ELF-1 (cell line): ENCODE measurements at regions not wholly inside any gene's neighbourhood (a gene's known extent, or its start where the extent isn't known, plus 50 kb on each side); places are given as distances from the start of the nearest gene placed in this dataset.
"Not testable (repeated sequence)": the region's sequence is repeated elsewhere in the genome, so short reads cannot be mapped to it uniquely, and the experiment has no call there.

Source experiments
- DNase-seq: peaks from one replicate; pipeline ENCODE4 v3.0.0-alpha.2; 2016; ENCODE audit warnings: low read depth, low spot score

GRCh38 chr4:32931475-32931874 lies 2211.3 kb downstream of the PCDH7 start:
- DNase-seq: no peak

- no peak for DNase-seq
Measured at GRCh38 chr4:32932156-32932555, 2212.0 kb downstream of the PCDH7 start.

DNA sequence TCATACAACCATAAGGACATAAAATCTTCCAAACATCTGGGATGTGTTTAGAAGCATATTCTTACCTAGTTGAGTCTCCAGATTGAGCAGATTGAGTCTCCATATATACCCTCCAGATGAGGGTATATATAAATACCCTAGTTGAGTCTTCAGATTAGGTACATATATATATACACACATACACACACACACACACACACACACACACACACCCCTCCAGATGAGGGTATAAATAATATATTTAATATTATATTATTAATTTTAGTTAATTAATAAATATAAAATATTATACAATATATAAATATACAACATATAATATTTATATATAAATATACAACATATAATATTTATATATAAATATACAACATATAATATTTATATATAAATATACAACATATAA lies 2219.1 kb downstream of the PCDH7 start:
- not testable (repeated sequence) for DNase-seq

GRCh38 chr4:32950866-32951265 lies 2230.7 kb downstream of the PCDH7 start:
- DNase-seq: no peak

GRCh38 chr4:32958586-32958985 lies 2238.4 kb downstream of the PCDH7 start:
- DNase-seq: no peak

- DNase-seq: no peak
Measured at GRCh38 chr4:32962100-32962499, 2241.9 kb downstream of the PCDH7 start.

GRCh38 chr4:32985256-32985655 lies 2265.1 kb downstream of the PCDH7 start:
- no peak for DNase-seq

- no peak for DNase-seq
Measured at GRCh38 chr4:32986236-32986635, 2266.1 kb downstream of the PCDH7 start.

GRCh38 chr4:32987111-32987510 lies 2266.9 kb downstream of the PCDH7 start:
- DNase-seq: no peak

DNA sequence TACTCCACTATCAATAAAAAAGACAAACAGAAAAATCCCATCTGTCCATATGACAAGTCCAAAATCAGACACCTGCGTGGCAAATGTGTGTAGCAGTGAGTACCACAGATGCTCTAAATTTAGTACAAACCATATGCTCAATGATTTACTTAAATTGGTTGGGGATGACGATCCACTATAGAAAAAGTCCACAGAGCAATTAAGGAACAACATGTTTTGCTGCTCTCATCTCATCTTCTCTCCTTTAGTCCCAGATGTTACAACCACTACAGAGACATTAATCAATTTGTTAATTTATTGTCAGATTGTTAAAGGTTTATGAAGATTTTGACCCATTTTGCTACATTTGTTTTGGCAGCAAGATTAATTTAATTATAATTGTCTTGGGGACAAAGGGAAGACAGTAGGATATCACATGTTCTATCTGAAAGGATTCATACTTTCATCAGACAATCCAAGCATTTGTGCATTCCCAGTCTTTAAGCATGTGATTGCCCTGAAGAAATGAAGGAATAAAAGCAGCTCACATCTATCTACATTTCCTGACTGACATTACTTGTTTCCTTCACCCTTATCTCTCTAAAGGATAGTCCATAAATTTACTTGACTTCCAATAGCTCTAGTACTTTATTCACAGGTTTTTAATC lies 2268.1 kb downstream of the PCDH7 start:
- DNase-seq: no peak

GRCh38 chr4:32991663-32992062 lies 2271.5 kb downstream of the PCDH7 start:
- DNase-seq: no peak

DNA sequence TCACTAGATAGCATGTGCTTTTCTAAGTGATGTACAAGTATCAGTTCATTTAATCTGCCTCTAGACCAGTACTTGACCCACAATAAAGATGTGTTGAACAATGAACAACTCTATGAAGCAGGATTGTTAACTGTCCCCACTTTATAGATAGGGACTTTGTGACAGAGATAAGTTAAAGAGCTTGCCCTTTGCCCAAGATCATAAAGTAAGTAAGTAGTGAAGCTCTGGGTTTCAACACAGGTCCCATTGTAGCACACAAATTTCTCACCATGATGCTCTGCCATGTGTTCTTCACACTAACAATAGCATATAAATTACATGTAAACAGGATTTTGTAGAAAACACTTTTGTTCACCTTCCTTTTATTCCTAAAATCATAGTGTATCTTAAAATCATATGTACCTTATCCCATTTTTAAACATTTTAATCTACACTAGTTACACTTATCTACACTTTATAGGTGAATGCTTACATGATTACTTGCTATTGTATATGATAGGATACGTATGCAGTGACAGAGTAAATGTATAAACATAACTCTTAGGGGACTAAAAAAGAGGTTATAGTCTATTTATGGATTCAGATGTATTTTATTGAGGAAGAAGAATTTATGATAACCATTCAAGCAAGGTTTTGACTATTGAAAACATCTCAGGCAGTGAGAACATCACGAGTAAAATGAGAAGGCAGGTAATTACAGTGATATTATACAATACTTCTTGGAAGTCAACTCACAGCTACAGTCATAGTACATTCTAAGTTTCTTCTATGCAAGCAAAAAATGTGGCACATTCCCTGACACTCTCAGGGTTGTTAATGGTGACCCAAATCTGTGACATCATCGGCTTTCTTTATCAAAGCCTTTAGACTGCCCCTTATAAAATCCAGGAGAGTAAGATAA lies 2275.1 kb downstream of the PCDH7 start:
- DNase-seq: no peak

- DNase-seq: no peak
Measured at GRCh38 chr4:33013282-33013681, 2293.1 kb downstream of the PCDH7 start.

DNA sequence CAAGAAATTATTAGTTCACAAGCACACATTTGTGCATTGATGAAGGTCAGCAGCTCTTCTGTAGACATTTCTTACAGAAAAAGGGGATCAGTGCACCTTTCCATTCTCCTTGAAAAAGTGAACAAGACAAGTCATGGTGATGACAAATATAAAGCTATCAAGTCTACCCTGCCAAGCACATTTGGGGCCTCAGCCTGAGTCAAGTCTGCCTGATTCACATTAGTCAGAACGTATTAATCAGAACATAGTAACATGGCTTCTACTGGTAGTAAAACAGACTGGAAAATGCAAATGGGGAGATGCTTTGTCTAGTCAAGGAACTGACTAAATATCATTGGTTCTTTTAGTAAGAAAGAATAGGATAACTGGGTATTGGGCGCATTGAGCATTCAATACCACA lies 2305.1 kb downstream of the PCDH7 start:
- no peak for DNase-seq

DNA sequence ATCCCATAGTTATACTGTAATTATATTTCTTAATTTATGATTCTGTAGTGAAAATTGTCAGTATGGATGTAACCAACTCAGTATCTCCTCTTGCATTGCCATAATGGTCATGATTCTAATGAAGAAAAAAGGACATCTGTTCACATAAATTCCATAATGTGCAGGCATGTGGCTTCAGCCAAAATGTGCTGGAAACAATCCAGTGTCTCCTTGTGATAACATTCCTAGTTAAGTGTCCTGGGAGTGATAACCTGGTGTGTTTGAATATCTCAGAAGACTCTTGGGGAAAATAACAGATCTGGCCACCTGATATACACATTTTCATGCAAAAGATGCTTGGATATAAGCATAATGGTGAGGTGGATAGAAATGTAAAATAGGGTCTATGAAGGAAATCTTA lies 2309.8 kb downstream of the PCDH7 start:
- no peak for DNase-seq

GRCh38 chr4:33031328-33031727 lies 2311.2 kb downstream of the PCDH7 start:
- no peak for DNase-seq

DNA sequence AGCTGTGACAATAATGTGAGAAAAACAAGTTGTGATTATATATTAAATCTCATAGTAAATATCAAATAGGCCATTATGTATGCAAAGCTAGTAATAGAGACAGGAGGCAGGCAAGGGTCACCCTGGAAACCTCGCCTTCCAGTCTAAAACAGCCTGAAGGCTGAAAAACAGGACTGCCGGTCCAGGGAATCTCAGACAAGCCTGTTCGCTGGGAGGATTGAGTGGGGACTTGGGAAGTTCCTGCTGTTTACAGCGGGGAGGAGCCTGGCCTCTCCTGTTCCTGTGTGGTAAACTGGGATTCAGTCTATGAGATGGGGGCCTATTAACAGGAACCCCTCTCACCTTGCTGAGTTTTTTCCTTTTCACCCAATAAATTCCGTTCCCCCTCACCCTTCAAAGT lies 2317.3 kb downstream of the PCDH7 start:
- no peak for DNase-seq

DNA sequence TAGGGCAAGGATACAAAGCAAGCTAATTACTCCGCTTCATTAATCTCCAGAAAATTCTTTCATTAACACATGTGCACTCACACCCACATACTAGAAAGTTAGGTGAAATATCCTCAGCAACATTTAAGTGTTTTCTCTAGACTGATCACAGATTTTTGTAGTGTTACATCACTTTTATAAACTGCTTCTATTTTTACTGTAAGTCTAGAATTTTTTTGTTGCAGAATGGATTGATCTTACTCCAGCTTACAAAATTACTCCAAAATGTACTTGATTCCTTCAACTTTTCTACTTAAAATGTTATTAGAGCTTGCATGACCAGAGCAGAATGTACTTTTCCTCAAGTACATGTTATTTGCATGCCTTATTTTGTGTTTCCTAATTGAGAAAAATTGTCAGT lies 2325.2 kb downstream of the PCDH7 start:
- DNase-seq: no peak

GRCh38 chr4:33052241-33052640 lies 2332.1 kb downstream of the PCDH7 start:
- DNase-seq: no peak

DNA sequence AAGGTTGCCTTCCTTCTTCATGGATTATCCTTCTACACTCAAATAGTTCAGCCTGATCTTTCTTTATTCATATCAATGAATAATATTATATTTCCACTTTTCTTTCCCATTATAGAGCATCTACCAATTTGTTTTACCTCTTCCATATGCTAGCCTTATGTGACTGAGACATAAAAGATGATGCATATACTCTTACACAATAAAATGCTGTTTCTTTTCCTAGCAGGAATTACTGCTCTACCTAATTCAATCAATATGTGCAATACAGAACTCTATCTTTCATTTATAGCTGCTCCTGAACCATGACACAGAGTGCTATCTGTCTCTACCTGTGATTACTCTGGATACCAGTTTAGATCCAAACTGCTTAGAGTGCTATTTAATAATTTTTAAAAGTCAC lies 2334.0 kb downstream of the PCDH7 start:
- DNase-seq: no peak

DNA sequence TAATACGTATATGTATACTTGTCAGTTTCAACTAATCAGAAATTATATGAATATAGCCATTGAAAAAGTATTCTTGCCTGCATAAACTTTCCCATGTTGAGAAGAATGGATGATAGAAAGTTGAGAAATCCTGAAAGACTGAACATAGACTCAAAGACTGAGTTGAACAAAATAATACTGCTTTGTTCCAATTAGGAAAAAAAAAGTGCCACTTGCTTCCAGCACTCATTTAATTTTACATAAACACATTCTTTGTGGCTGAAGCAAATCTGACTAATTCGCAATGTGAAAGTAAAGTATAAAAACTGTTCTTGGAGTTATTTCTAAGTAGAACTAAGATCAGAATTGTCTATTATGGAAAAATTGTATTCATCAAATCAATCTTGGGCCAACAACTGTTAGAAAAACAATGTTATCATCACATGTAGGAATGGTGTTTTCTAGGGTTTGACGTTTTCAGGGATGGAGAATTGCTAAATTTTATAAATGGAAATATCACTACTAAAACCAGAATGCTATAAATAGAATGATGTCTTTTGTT lies 2334.6 kb downstream of the PCDH7 start:
- DNase-seq: no peak

DNA sequence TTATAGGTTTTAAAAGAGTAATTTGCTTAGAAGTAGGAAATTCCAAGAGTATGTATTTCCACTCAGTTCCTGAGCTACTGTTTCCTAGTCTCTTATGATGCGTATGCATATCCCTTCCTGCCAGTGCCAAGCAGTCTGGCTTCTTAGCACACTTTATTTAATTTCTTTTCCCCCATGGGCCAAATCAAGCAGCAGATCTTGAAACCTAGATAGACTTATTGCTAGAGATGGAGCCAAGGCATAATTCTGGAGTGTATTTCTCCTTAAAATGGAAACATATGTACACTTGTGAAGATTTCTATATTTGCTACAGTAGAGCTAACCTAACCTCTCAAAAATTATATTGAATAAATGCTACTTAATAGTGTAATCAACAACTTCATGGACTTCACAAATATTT lies 2337.6 kb downstream of the PCDH7 start:
- no peak for DNase-seq

GRCh38 chr4:33058998-33059397 lies 2338.8 kb downstream of the PCDH7 start:
- no peak for DNase-seq
